ENCODE measurements at regions not wholly inside any gene's neighbourhood (a gene's known extent, or its start where the extent isn't known, plus 50 kb on each side); places are given as distances from the start of the nearest gene placed in this dataset.
"Not testable (repeated sequence)": the region's sequence is repeated elsewhere in the genome, so short reads cannot be mapped to it uniquely, and the experiment has no call there.

DNA sequence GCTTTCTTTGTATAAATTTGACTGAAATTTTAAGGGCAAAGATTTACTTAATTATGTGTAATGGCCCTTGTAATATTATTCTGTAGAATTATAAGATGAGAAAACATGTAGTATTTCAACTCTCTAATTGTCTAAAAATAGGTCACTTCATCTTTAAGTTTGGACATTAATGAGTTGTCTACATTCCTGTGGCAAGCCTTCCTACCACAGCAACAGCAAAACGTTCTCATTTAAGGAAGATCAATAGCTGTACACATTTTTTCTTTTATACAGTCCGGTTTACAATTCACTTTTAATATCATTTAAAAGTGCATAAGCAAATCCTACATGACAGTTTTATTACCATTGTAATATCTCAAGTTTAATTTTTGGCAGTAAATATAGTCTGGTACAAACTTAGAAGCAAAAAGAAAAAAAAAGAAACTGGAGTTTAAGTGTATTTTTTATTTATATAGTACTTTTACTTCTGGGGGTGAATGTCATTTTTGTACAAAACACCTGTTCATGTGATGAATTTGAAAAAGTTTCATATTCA lies 501.8 kb downstream of the ZPLD1 start:
- DNase-seq: no peak

DNA sequence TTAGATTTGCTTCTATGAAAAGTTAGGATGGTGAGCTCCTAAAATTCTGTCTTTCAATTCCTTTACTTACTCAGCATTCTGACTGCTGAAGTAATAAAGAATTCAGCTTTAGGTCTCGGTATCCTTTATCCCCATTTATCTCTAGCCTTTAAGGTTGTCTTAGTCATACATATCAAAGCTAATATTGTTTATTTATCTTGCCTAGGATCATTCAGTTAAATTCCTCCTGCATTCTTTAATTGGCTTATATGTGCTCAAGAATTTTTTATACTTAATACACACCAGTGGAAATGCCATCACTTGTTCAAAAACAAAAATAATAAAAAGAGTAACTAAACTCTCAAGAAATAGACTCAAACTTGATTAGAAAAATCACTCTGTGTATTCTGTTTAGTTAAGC lies 507.0 kb downstream of the ZPLD1 start:
- DNase-seq: no peak

DNA sequence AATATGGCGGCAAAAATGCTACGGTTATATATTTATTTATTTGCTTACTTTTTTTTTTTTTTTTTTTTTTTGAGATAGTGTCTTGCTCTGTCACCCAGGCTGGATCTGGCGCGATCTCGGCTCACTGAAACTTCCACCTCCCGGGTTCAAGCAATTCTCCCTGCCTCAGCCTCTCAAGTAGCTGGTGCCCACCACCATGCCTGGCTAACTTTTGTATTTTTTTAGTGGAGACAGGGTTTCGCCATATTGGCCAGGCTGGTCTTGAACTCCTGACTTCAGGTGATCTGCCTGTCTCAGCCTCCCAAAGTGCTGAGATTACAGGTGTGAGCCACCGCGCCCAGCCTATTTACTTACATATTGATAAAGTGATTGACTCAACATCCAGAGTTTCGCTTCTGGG lies 511.6 kb downstream of the ZPLD1 start:
- DNase-seq: not testable (repeated sequence)

GRCh38 chr3:102972350-102972749 lies 537.5 kb downstream of the ZPLD1 start:
- DNase-seq: no peak

DNA sequence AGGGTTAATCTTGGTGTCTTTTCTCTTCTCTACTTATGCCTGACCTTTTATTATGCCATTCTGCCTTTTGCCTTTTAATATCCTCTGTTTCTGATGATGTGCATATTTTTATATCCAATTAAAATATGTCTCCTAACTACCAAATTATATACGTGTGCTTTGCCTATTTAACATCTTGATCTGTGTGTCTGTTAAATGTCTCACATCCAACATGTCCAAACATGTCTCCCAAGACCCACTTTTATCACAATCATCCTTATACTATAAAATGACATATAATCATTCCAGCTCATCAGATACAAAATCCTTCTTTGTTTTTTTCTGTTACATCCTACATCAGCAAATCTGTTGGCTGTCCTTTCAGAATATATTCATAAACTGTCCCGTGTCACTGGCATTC lies 539.5 kb downstream of the ZPLD1 start:
- no peak for DNase-seq

DNA sequence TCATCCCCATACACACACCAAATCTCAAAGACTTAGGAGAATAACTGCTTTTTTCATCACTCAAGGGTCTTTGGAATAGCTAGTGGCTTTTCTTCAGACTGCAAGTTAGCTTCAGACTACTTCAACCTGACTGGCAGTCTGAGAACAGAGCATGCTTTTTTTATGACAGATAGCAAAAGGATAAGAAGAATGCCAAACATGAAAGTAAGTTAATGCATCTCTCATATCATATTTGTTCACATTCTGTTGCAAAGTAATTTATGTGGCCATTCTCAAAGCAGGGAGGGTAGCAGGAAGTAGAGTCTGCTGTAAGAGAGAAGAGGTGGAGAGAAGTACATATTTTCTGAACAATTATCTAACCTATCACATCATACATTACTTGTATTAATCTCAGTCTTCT lies 544.4 kb downstream of the ZPLD1 start:
- no peak for DNase-seq

DNA sequence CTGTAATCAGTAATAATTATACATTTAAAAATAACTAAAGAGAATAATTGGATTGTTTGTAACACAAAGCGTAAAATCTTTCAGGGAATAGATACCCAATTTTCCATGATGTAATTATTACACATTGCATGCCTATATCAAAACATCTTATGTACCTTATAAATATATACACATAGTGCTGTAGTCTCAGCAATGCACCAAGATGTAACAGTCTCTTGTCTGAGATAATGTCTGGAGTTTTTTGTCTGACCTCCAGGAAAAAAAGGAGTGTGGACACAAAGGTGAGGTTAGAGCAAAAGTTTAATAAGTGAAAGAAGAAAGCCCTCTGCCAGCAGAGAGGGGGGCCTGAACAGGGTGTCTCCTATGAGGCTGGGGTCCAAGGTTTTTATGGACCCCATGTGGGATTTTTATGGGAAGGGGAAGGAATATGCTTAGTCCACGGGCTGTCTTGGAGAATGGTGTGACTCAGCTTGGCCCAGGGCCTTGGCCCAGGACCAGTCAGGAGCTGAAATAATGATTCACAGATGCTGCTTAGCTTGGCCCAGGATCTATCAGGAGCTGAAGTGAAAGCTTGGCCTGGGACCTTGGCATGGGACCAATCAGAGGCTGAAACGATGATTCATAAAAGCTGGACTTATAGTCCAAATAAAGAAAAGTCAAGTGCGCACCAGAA lies 545.0 kb downstream of the ZPLD1 start:
- no peak for DNase-seq

- no peak for DNase-seq
These were observed 545.5 kb downstream of the ZPLD1 start for GRCh38 chr3:102980355-102980696.

- no peak for DNase-seq
These were observed 567.8 kb downstream of the ZPLD1 start for GRCh38 chr3:103002425-103003176.

DNA sequence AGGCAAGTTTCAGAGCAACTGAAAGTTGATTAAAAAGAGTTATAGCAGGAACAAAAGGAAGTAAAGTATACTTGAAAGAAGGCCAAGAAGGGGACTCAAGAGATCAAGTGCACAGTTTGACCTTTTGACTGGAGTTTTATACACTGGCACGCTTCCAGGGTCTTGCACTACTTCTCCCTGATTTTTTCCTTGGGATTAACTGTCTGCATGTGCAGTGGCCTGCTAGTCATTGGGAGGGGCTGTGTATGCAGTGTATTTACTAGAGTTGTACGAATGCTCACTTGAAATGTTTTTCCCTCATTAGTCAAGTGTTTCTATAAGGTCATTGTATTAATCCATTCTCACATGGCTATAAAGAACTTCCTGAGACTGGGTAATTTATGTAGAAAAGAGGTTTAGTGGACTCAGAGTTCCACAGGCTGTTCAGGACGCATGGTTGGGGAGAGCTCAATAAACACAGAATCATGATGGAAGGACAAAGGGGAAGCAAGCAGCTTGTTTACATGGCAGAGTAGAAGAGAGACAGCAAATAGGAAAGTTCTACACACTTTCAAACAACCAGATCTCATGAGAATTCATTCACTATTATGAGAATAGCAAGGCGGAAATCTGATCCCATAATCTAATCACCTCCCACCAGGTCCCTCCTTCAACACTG lies 571.8 kb downstream of the ZPLD1 start:
- no peak for DNase-seq

DNA sequence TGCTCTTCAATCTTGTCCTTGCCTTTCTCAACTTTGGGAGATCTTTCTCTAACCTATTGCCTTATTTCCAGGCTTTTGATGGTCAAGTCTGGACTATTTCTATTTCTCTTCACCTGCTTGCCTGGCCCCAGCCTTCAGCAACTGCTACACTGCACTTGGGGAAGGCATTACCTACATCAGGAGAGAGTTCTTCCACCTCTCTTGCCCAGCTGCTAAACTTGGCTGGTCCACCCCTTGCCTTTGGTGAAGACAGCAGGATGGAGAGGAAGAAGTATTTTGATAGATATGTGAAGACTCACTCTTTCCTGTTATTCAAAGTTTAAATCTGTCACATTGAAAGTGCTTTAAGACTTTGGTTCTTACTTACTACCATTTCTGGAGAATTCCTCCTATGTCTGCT lies 574.8 kb downstream of the ZPLD1 start:
- no peak for DNase-seq

GRCh38 chr3:103025880-103026279 lies 591.1 kb downstream of the ZPLD1 start:
- DNase-seq: no peak

DNA sequence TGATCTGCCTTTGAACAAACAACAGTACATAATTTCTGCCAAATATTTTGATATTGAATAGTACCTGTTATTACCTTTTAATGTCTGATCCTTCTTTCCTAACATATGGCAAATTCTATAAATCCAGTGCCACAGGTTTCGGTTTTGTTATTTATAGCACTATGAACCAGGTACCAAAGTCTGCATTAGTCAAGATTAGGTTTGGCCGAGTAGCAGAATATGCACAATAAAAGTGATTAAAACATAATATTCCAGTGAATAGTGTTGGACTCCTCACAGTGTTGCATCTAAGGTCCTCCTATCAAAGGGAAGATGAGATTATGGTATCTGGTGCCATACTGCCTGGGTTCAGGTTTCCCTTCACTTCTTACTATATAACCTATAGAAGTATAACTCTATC lies 599.0 kb downstream of the ZPLD1 start:
- no peak for DNase-seq

GRCh38 chr3:103047640-103048039 lies 612.8 kb downstream of the ZPLD1 start:
- DNase-seq: no peak

GRCh38 chr3:103048068-103048722 lies 613.4 kb downstream of the ZPLD1 start:
- DNase-seq: no peak

DNA sequence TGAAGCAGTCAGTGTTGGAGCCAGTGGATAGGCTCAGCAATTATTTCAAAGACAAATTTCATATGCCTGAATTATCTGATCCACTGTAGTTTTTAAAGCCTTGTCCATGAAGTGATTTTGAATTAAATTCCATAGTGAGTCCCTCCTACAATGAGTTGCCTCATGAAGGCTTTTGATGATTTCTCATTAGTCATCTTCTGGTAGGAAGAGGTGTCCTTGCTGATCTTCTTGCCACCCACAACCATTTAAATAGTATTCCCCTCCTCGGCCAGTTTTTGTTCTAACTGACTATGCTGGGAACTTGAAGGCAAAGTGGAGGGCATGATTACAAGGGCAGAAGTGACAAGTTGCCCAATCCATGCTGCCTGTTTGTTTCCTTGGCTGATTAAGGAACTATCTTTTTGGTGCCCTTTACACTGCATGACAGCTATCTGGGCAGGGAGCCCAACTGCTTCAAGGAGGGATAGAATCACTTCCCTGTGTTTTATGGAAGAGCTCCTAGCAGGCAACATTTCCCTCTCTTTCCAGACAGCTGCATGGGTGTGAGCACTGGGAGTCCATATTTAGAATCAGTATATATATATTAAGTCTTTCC lies 617.5 kb downstream of the ZPLD1 start:
- no peak for DNase-seq

DNA sequence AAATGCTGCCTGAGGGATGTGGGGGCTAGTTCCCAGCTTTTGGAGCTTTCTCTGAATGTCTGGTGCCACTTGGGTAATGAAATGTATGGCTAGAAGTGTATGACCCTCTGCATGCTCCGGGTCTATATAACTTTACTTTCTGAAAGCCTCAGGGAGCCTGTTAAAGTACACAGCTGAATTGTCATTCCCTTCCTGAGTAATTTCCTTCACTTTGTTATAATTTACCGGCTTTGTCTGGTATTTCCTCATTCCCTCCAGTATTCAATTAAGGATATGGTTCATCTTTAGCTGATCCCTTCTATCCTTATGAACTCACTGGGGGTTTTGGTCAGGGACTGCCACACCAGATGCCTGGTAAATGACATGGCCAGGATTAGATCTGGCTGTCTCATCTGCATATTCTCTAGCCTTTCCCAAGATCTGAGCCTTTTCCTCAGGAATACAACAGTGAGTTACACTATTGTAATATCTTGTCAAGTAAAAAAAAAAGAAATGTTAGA lies 620.3 kb downstream of the ZPLD1 start:
- DNase-seq: no peak

GRCh38 chr3:103056542-103056941 lies 621.7 kb downstream of the ZPLD1 start:
- DNase-seq: no peak

DNA sequence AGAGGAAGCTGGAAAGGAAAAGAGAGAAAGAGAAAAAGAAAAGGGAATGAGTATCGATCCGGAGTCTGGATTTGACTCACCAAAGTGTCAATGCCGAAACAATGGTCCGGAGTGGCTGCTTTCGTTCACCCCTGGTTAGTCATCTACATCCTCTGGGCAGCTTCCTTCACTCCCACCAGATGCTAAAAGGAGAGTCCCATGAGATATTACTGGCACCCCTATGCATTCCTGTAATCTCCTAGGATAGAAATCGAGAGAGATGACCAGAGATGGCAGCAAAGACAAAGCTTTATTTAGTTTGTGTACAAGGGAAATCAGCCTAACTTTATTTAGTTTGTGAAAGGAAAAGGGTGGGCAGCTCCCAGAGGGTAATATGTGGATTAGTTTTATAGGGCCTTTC lies 622.2 kb downstream of the ZPLD1 start:
- no peak for DNase-seq

- DNase-seq: no peak
These were observed 622.7 kb downstream of the ZPLD1 start for GRCh38 chr3:103057487-103057886.

- DNase-seq: no peak
These were observed 624.6 kb downstream of the ZPLD1 start for GRCh38 chr3:103059432-103059831.

DNA sequence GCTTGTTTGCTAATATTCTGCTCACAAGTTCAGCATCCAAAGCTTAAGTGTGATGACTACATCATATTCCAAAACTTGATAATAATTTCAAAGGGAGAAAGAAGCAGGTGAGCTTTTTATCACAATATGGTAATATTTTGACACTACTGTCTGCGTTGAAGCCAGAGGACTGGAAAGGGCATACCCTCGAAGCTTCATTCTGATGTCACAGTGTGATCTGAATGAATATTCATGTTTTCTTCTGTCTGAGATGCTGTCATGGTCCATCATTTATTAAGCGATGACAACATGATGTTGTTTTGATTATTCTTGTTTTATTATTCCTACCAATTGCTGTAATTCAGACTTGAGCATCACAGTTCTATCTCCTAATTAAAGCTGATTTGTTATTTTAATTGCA lies 625.4 kb downstream of the ZPLD1 start:
- no peak for DNase-seq

- DNase-seq: no peak
These were observed 633.1 kb downstream of the ZPLD1 start for GRCh38 chr3:103067963-103068362.

All from activated T-cell treated with anti-CD3 and anti-CD28 coated beads for 4 hours (primary cell).